ENCODE measurements at regions not wholly inside any gene's neighbourhood (a gene's known extent, or its start where the extent isn't known, plus 50 kb on each side); places are given as distances from the start of the nearest gene placed in this dataset.

- H3K27me3 Mint-ChIP-seq (ENCODE audit: low read depth, poor library complexity) = no peaks in the 10 kb centered on the region
- TF ChIP-seq CTCF (IDR thresholded peaks at IDR 0.05) = no peak
- DNase-seq = no peak
- no peaks in the 10 kb centered on the region for H3K9me3 Mint-ChIP-seq
- H3K4me1 Mint-ChIP-seq = peaks cover 6% of the 10 kb centered on the region
- no peak overlapping the region for H3K4me3 Mint-ChIP-seq
- no peak overlapping the region for H3K27ac Mint-ChIP-seq
- no peaks in the 10 kb centered on the region for H3K36me3 Mint-ChIP-seq (ENCODE audit: low read depth)
Observed at GRCh38 chr3:111301238-111301798, 229.7 kb downstream of the NECTIN3 start.

- no peak for TF ChIP-seq CTCF (IDR thresholded peaks at IDR 0.05)
Observed at GRCh38 chr3:111302063-111302462, 230.4 kb downstream of the NECTIN3 start.

GRCh38 chr3:111303760-111304159, 232.1 kb downstream of the NECTIN3 start:
- Mint-ChIP-seq H3K27me3 (ENCODE audit: low read depth, poor library complexity) (peaks cover 4% of the 10 kb centered on the region), H3K36me3 (ENCODE audit: low read depth) (no peaks in the 10 kb centered on the region), H3K4me3 (no peak overlapping the region), H3K9me3 (no peaks in the 10 kb centered on the region), H3K27ac (no peak overlapping the region), H3K4me1 (peaks cover 15% of the 10 kb centered on the region)
- no peak for TF ChIP-seq CTCF (IDR thresholded peaks at IDR 0.05)
- DNase-seq = no peak

More at GRCh38 chr3:111302063-111302462, 230.4 kb downstream of the NECTIN3 start:
- Mint-ChIP-seq H3K9me3 (no peaks in the 10 kb centered on the region), H3K27ac (no peak overlapping the region), H3K36me3 (ENCODE audit: low read depth) (no peaks in the 10 kb centered on the region), H3K4me1 (peaks cover 12% of the 10 kb centered on the region), H3K4me3 (no peak overlapping the region), H3K27me3 (ENCODE audit: low read depth, poor library complexity) (no peaks in the 10 kb centered on the region)
- no peak for DNase-seq

- H3K4me1 Mint-ChIP-seq = peaks cover 13% of the 10 kb centered on the region
- no peak overlapping the region for H3K27ac Mint-ChIP-seq
- no peak for DNase-seq
- no peak for TF ChIP-seq CTCF (IDR thresholded peaks at IDR 0.05)
- no peaks in the 10 kb centered on the region for H3K9me3 Mint-ChIP-seq
- no peaks in the 10 kb centered on the region for H3K36me3 Mint-ChIP-seq (ENCODE audit: low read depth)
- H3K4me3 Mint-ChIP-seq = no peak overlapping the region
- H3K27me3 Mint-ChIP-seq (ENCODE audit: low read depth, poor library complexity) = peaks cover 4% of the 10 kb centered on the region
Observed at GRCh38 chr3:111307676-111308075, 234.3 kb upstream of the CD96 start.

- no peak for DNase-seq
- H3K27me3 Mint-ChIP-seq (ENCODE audit: low read depth, poor library complexity) = peaks cover 4% of the 10 kb centered on the region
- no peak for TF ChIP-seq CTCF (IDR thresholded peaks at IDR 0.05)
- H3K4me1 Mint-ChIP-seq = peaks cover 20% of the 10 kb centered on the region
- no peak overlapping the region for H3K27ac Mint-ChIP-seq
- no peaks in the 10 kb centered on the region for H3K9me3 Mint-ChIP-seq
- H3K4me3 Mint-ChIP-seq = no peak overlapping the region
- H3K36me3 Mint-ChIP-seq (ENCODE audit: low read depth) = no peaks in the 10 kb centered on the region
Observed at GRCh38 chr3:111311126-111311525, 230.9 kb upstream of the CD96 start.

GRCh38 chr3:111311709-111312235, 230.2 kb upstream of the CD96 start:
- H3K27me3 Mint-ChIP-seq (ENCODE audit: low read depth, poor library complexity) = peaks cover 4% of the 10 kb centered on the region
- no peaks in the 10 kb centered on the region for H3K9me3 Mint-ChIP-seq
- H3K27ac Mint-ChIP-seq = no peak overlapping the region
- no peaks in the 10 kb centered on the region for H3K36me3 Mint-ChIP-seq (ENCODE audit: low read depth)
- peaks cover 17% of the 10 kb centered on the region for H3K4me1 Mint-ChIP-seq
- no peak for TF ChIP-seq CTCF (IDR thresholded peaks at IDR 0.05)
- H3K4me3 Mint-ChIP-seq = no peak overlapping the region
- no peak for DNase-seq
